OCI-LY3 (cell line): ENCODE measurements at regions not wholly inside any gene's neighbourhood (a gene's known extent, or its start where the extent isn't known, plus 50 kb on each side); places are given as distances from the start of the nearest gene placed in this dataset.
"Not testable (repeated sequence)": the region's sequence is repeated elsewhere in the genome, so short reads cannot be mapped to it uniquely, and the experiment has no call there.

ENCODE experiments used
- H2AFZ ChIP-seq: fragments of 200-600, 300-600 bp; shearing (Covaris generic); 2 replicates; pipeline ENCODE4 v1.6.0; 2014; ENCODE audit warnings: antibody characterized with exemption, low read depth, low read length
- H3K27ac ChIP-seq: fragments of 200-600, 300-600 bp; sonication (generic); 2 replicates; pipeline ENCODE4 v1.5.1; 2014; ENCODE audit warnings: mild to moderate bottlenecking, low read length, moderate library complexity, mixed read lengths
- H3K27me3 ChIP-seq: fragments of 200-600, 300-600 bp; sonication (generic); 2 replicates; pipeline ENCODE4 v1.6.1; 2014; ENCODE audit warnings: low read depth, low read length, mixed read lengths
- H3K36me3 ChIP-seq: fragments of 200-600, 300-600 bp; sonication (generic); replicated peaks from 2 replicates; pipeline ENCODE3; 2014; ENCODE audit warnings: low read depth, low read length, mixed read lengths
- H3K4me1 ChIP-seq: fragments of 300-600, 200-600 bp; sonication (generic); 2 replicates; pipeline ENCODE4 v1.6.1; 2014; ENCODE audit warnings: low read length, mixed read lengths
- H3K4me2 ChIP-seq: fragments of 200-600, 300-600 bp; sonication (generic); 2 replicates; pipeline ENCODE4 v1.6.1; 2014; ENCODE audit warnings: low read length, mixed read lengths
- H3K4me3 ChIP-seq: fragments of 300-600, 200-600 bp; sonication (generic); 2 replicates; pipeline ENCODE4 v1.5.1; 2014; ENCODE audit warnings: antibody characterized with exemption, mild to moderate bottlenecking, low read length, moderate library complexity
- H3K79me2 ChIP-seq: fragments of 300-600, 200-600 bp; shearing (Covaris generic); 2 replicates; pipeline ENCODE4 v1.6.1; 2014; ENCODE audit warnings: mild to moderate bottlenecking, low read length, mixed read lengths
- H3K9ac ChIP-seq: fragments of 300-600, 200-600 bp; shearing (Covaris generic); 2 replicates; pipeline ENCODE4 v1.6.0; 2014; ENCODE audit warnings: mild to moderate bottlenecking, low read length, moderate library complexity
- H3K9me3 ChIP-seq: fragments of 200-600, 300-600 bp; shearing (Covaris generic); 2 replicates; pipeline ENCODE4 v1.6.1; 2014; ENCODE audit warnings: low read length, mixed read lengths; ENCODE audit not compliant: insufficient read depth
- H4K20me1 ChIP-seq: fragments of 200-600, 300-600 bp; sonication (generic); 2 replicates; pipeline ENCODE4 v1.6.1; 2016; ENCODE audit warnings: low read length, mixed read lengths; ENCODE audit not compliant: insufficient read depth
- EZH2phosphoT487 ChIP-seq: fragments of 200-600 bp; shearing (Covaris generic); IDR thresholded peaks from 2 replicates; pipeline ENCODE4 v1.6.1; 2018; ENCODE audit warnings: antibody characterized with exemption, mixed run types, low read depth
- TF ChIP-seq, protein P1 (sequence below): fragments of 200-600, 300-600 bp; sonication (generic); IDR thresholded peaks from 2 replicates; pipeline ENCODE4 v1.5.1; 2014; ENCODE audit warnings: antibody characterized with exemption, low read length, low read depth

DNA sequence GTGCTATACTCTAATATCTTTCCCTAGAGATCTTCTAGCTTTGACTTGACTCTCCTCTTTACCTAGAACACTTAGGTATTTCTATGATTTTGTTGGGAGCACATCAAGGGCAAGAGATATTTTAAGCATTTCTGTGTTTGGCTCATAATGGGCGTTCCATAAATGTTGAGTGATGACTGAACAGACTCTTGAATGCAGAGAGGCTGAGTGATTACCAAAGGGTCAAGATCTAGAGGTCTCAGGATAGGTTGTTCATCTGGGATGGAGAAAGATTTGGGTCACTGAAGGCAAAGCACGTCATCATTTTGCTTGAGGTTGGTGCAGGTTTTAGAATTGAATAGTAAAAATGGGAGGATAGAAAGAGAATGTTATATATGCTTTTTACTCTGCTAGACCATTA, 705.4 kb upstream of the B3GALT2 start:
- Histone ChIP-seq H3K36me3 (no peaks in the 10 kb centered on the region), H3K9me3 (no peaks in the 10 kb centered on the region), H2AFZ (no peak overlapping the region), H4K20me1 (no peaks in the 10 kb centered on the region), H3K4me3 (no peak overlapping the region), H3K27ac (no peak overlapping the region), H3K4me1 (no peaks in the 10 kb centered on the region), H3K79me2 (no peaks in the 10 kb centered on the region), H3K27me3 (no peaks in the 10 kb centered on the region), H3K4me2 (no peak overlapping the region), H3K9ac (no peak overlapping the region)
- TF ChIP-seq EZH2phosphoT487 = no peak
- TF ChIP-seq, protein P1, sequence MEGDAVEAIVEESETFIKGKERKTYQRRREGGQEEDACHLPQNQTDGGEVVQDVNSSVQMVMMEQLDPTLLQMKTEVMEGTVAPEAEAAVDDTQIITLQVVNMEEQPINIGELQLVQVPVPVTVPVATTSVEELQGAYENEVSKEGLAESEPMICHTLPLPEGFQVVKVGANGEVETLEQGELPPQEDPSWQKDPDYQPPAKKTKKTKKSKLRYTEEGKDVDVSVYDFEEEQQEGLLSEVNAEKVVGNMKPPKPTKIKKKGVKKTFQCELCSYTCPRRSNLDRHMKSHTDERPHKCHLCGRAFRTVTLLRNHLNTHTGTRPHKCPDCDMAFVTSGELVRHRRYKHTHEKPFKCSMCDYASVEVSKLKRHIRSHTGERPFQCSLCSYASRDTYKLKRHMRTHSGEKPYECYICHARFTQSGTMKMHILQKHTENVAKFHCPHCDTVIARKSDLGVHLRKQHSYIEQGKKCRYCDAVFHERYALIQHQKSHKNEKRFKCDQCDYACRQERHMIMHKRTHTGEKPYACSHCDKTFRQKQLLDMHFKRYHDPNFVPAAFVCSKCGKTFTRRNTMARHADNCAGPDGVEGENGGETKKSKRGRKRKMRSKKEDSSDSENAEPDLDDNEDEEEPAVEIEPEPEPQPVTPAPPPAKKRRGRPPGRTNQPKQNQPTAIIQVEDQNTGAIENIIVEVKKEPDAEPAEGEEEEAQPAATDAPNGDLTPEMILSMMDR = no peak

GRCh38 chr1:193890935-193891334, 704.5 kb upstream of the B3GALT2 start:
- Histone ChIP-seq H3K27ac (no peak overlapping the region), H3K27me3 (no peaks in the 10 kb centered on the region), H4K20me1 (no peaks in the 10 kb centered on the region), H3K4me1 (no peaks in the 10 kb centered on the region), H3K9me3 (no peaks in the 10 kb centered on the region), H3K4me2 (no peak overlapping the region), H2AFZ (no peak overlapping the region), H3K79me2 (no peaks in the 10 kb centered on the region), H3K4me3 (no peak overlapping the region), H3K36me3 (no peaks in the 10 kb centered on the region), H3K9ac (no peak overlapping the region)
- no peak for TF ChIP-seq EZH2phosphoT487
- TF ChIP-seq, protein P1 = no peak

GRCh38 chr1:193884848-193885558, 698.6 kb upstream of the B3GALT2 start:
- Histone ChIP-seq H4K20me1 (no peaks in the 10 kb centered on the region), H3K79me2 (no peaks in the 10 kb centered on the region), H3K4me3 (no peak overlapping the region), H3K9me3 (no peaks in the 10 kb centered on the region), H3K9ac (no peak overlapping the region), H3K4me2 (no peak overlapping the region), H3K27ac (no peak overlapping the region), H3K4me1 (no peaks in the 10 kb centered on the region), H3K36me3 (no peaks in the 10 kb centered on the region), H3K27me3 (no peaks in the 10 kb centered on the region), H2AFZ (no peak overlapping the region)
- TF ChIP-seq, protein P1 = no peak
- TF ChIP-seq EZH2phosphoT487 = no peak

GRCh38 chr1:193877920-193878319, 691.5 kb upstream of the B3GALT2 start:
- H3K4me2 ChIP-seq, H3K4me3 ChIP-seq, H4K20me1 ChIP-seq, H3K9ac ChIP-seq, H3K79me2 ChIP-seq, H3K27ac ChIP-seq, H3K27me3 ChIP-seq, H3K4me1 ChIP-seq, H3K9me3 ChIP-seq, H2AFZ ChIP-seq, H3K36me3 ChIP-seq: not testable (repeated sequence)

DNA sequence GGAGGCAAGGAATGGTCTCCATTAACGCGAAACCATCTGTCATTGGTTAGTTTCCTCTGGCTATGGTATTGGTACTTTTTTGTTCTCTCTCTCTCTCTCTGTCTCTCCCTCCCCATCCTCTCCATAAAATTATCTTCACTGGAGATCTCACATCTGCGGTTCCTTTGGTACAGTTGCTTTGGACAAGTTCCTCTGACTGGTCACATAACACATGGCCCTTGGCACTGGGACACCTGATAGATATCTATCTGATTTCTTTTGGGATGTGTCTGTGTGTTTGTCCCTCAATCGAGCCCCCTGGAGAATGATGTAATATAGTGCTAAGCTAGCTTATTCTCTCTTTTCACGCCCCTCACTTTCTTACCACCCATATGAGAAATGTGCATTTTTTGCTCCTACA, 682.0 kb upstream of the B3GALT2 start:
- no peaks in the 10 kb centered on the region for H3K4me1 ChIP-seq
- no peak for TF ChIP-seq EZH2phosphoT487
- TF ChIP-seq, protein P1 = no peak

More for the DNA sequence above, 682.0 kb upstream of the B3GALT2 start:
- Histone ChIP-seq H3K9ac (no peak overlapping the region), H2AFZ (no peak overlapping the region), H3K4me3 (no peak overlapping the region), H3K27ac (no peak overlapping the region), H3K9me3 (no peaks in the 10 kb centered on the region), H3K4me2 (no peak overlapping the region), H3K36me3 (no peaks in the 10 kb centered on the region), H4K20me1 (no peaks in the 10 kb centered on the region), H3K27me3 (no peaks in the 10 kb centered on the region), H3K79me2 (no peaks in the 10 kb centered on the region)
